SK-N-SH treated with all-trans-retinoic acid at 6 μM for 48 hours (cell line): ENCODE measurements at regions not wholly inside any gene's neighbourhood (a gene's known extent, or its start where the extent isn't known, plus 50 kb on each side); places are given as distances from the start of the nearest gene placed in this dataset.

Source experiments
- ATAC-seq: fragments of 200-7000 bp; cut with Tn5 transposase; 3 replicates; pipeline ENCODE4 v1.9.1; 2020; ENCODE audit warnings: mild to moderate bottlenecking, moderate library complexity
- ARNTL ChIP-seq: fragments of 450-650 bp; formaldehyde crosslinking; IDR thresholded peaks from 2 replicates; pipeline ENCODE4 v1.5.0; 2020; ENCODE audit warnings: low read depth, mild to moderate bottlenecking, moderate library complexity, borderline replicate concordance
- CSDC2 ChIP-seq: fragments of 250-450 bp; sonication (Bioruptor Pico); IDR thresholded peaks from 2 replicates; pipeline ENCODE4 v1.5.0; 2020; ENCODE audit warnings: mild to moderate bottlenecking, moderate library complexity
- CSRNP3 ChIP-seq: fragments of 250-450 bp; sonication (Bioruptor Pico); IDR thresholded peaks from 2 replicates; pipeline ENCODE4 v1.5.1; 2021; ENCODE audit warnings: mild to moderate bottlenecking, moderate library complexity
- ESRRG ChIP-seq: fragments of 250-450 bp; sonication (Bioruptor Pico); IDR thresholded peaks from 2 replicates; pipeline ENCODE4 v1.6.1; 2021; ENCODE audit warnings: mild to moderate bottlenecking
- GLIS3 ChIP-seq: fragments of 250-450 bp; sonication (Bioruptor Pico); IDR thresholded peaks from 2 replicates; pipeline ENCODE4 v1.5.0; 2020; ENCODE audit warnings: mild to moderate bottlenecking, moderate library complexity
- OSR1 ChIP-seq: fragments of 250-450 bp; sonication (Bioruptor Pico); IDR thresholded peaks from 2 replicates; pipeline ENCODE4 v1.8.0; 2022; ENCODE audit warnings: moderate library complexity, mild to moderate bottlenecking, inconsistent platforms
- PATZ1 ChIP-seq: fragments of 250-450 bp; sonication (Bioruptor Pico); IDR thresholded peaks from 2 replicates; pipeline ENCODE4 v1.8.0; 2020; ENCODE audit warnings: mild to moderate bottlenecking, moderate library complexity, borderline replicate concordance
- POU6F1 ChIP-seq: fragments of 250-450 bp; sonication (Bioruptor Pico); IDR thresholded peaks from 2 replicates; pipeline ENCODE4 v1.8.0; 2021; ENCODE audit warnings: low read depth, mild to moderate bottlenecking, moderate library complexity, borderline replicate concordance
- RARB ChIP-seq: fragments of 250-450 bp; sonication (Bioruptor Pico); IDR thresholded peaks from 2 replicates; pipeline ENCODE4 v1.8.0; 2021; ENCODE audit warnings: mild to moderate bottlenecking, moderate library complexity
- SNAI2 ChIP-seq: fragments of 250-450 bp; sonication (Bioruptor Pico); IDR thresholded peaks from 2 replicates; pipeline ENCODE4 v1.5.0; 2020; ENCODE audit warnings: mild to moderate bottlenecking, moderate library complexity
- TCF4 ChIP-seq: fragments of 250-450 bp; sonication (Bioruptor Pico); IDR thresholded peaks from 2 replicates; pipeline ENCODE4 v1.8.0; 2021; ENCODE audit warnings: mild to moderate bottlenecking, moderate library complexity, borderline replicate concordance
- TOX ChIP-seq: fragments of 250-450 bp; sonication (Bioruptor Pico); IDR thresholded peaks from 2 replicates; pipeline ENCODE4 v1.8.0; 2021; ENCODE audit warnings: mild to moderate bottlenecking, moderate library complexity, borderline replicate concordance
- ZFP3 ChIP-seq: fragments of 250-450 bp; sonication (Bioruptor Pico); IDR thresholded peaks from 2 replicates; pipeline ENCODE4 v1.5.0; 2020; ENCODE audit warnings: mild to moderate bottlenecking, moderate library complexity
- ZFP30 ChIP-seq: fragments of 450-650 bp; formaldehyde crosslinking; IDR thresholded peaks from 2 replicates; pipeline ENCODE4 v1.5.0; 2022; ENCODE audit warnings: mild to moderate bottlenecking, moderate library complexity
- ZNF565 ChIP-seq: fragments of 450-650 bp; formaldehyde crosslinking; conservative IDR thresholded peaks from 2 replicates; pipeline ENCODE4 v1.5.0; 2020; ENCODE audit warnings: low read depth, mild to moderate bottlenecking, moderate library complexity
- ZNF70 ChIP-seq: fragments of 450-650 bp; formaldehyde crosslinking; IDR thresholded peaks from 2 replicates; pipeline ENCODE4 v1.5.0; 2020; ENCODE audit warnings: mild to moderate bottlenecking, moderate library complexity
- ZNF8 ChIP-seq: fragments of 450-650 bp; formaldehyde crosslinking; IDR thresholded peaks from 2 replicates; pipeline ENCODE4 v1.5.0; 2020; ENCODE audit warnings: mild to moderate bottlenecking, moderate library complexity
- TF ChIP-seq, protein P1 (sequence below): fragments of 250-450 bp; sonication (Bioruptor Pico); IDR thresholded peaks from 2 replicates; pipeline ENCODE4 v1.5.0; 2020; ENCODE audit warnings: mild to moderate bottlenecking, moderate library complexity

- TF ChIP-seq ARNTL (CRISPR knock-in tag): no peak
- no peak for TF ChIP-seq ESRRG (CRISPR knock-in tag)
- TF ChIP-seq, all 23 proteins: peak for 0
Observed at GRCh38 chr6:142700032-142700431, 244.9 kb downstream of the HIVEP2 start (continued).

- TF ChIP-seq POU6F1 (CRISPR knock-in tag) (no peak), TOX (CRISPR knock-in tag) (no peak), OSR1 (CRISPR knock-in tag) (no peak), TCF4 (CRISPR knock-in tag) (no peak), ZNF70 (no peak), ZNF8 (CRISPR knock-in tag) (no peak), CSRNP3 (CRISPR knock-in tag) (no peak), CSDC2 (CRISPR knock-in tag) (no peak), GLIS3 (CRISPR knock-in tag) (no peak), RARB (CRISPR knock-in tag) (no peak), ZFP3 (CRISPR knock-in tag) (no peak), SNAI2 (CRISPR knock-in tag) (no peak), ESRRG (CRISPR knock-in tag) (no peak), ZNF565 (CRISPR knock-in tag) (no peak), ZFP30 (CRISPR knock-in tag) (no peak), PATZ1 (no peak)
- TF ChIP-seq, protein P1, sequence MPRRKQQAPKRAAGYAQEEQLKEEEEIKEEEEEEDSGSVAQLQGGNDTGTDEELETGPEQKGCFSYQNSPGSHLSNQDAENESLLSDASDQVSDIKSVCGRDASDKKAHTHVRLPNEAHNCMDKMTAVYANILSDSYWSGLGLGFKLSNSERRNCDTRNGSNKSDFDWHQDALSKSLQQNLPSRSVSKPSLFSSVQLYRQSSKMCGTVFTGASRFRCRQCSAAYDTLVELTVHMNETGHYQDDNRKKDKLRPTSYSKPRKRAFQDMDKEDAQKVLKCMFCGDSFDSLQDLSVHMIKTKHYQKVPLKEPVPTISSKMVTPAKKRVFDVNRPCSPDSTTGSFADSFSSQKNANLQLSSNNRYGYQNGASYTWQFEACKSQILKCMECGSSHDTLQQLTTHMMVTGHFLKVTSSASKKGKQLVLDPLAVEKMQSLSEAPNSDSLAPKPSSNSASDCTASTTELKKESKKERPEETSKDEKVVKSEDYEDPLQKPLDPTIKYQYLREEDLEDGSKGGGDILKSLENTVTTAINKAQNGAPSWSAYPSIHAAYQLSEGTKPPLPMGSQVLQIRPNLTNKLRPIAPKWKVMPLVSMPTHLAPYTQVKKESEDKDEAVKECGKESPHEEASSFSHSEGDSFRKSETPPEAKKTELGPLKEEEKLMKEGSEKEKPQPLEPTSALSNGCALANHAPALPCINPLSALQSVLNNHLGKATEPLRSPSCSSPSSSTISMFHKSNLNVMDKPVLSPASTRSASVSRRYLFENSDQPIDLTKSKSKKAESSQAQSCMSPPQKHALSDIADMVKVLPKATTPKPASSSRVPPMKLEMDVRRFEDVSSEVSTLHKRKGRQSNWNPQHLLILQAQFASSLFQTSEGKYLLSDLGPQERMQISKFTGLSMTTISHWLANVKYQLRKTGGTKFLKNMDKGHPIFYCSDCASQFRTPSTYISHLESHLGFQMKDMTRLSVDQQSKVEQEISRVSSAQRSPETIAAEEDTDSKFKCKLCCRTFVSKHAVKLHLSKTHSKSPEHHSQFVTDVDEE: no peak
- no peak for ATAC-seq
Observed at GRCh38 chr6:142700671-142701312, 244.2 kb downstream of the HIVEP2 start.
